ENCODE measurements at regions not wholly inside any gene's neighbourhood (a gene's known extent, or its start where the extent isn't known, plus 50 kb on each side); places are given as distances from the start of the nearest gene placed in this dataset.
A peak's percentile ranks its signal among the peaks of the same experiment; 100 is the strongest.

DNA sequence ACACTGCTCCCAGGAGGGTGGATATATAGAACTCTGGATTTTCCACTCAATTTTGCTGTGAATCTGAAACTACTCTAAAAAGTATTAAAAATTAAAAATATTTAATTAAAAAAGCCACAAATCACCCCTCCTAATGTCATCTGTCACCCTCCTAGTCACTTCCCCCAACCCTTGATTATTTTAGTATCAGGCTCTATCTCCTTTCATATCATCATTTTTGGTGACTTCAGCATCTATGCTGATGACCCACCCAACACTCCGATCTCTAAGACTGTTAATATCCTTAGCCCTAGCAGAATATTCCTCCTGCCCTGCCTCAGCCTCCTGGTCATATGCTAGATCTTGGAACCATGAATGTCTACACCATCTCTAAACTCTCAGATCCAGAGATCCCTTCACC is 128.3 kb upstream of the SLC1A4 start:
- peaks cover 14 to 89% (median 39%) of the 10 kb centered on the region in 4 experiments for H3K4me1 ChIP-seq (ENCODE audit: control extremely low read depth in 1 of 4, control insufficient read depth in 4 of 4, insufficient read depth in 4 of 4, low read length in 3 of 4)
- no peak for DNase-seq
- 86% methylated on average over 1 of the region's 1 CpG for WGBS (ENCODE audit: insufficient coverage)

DNA sequence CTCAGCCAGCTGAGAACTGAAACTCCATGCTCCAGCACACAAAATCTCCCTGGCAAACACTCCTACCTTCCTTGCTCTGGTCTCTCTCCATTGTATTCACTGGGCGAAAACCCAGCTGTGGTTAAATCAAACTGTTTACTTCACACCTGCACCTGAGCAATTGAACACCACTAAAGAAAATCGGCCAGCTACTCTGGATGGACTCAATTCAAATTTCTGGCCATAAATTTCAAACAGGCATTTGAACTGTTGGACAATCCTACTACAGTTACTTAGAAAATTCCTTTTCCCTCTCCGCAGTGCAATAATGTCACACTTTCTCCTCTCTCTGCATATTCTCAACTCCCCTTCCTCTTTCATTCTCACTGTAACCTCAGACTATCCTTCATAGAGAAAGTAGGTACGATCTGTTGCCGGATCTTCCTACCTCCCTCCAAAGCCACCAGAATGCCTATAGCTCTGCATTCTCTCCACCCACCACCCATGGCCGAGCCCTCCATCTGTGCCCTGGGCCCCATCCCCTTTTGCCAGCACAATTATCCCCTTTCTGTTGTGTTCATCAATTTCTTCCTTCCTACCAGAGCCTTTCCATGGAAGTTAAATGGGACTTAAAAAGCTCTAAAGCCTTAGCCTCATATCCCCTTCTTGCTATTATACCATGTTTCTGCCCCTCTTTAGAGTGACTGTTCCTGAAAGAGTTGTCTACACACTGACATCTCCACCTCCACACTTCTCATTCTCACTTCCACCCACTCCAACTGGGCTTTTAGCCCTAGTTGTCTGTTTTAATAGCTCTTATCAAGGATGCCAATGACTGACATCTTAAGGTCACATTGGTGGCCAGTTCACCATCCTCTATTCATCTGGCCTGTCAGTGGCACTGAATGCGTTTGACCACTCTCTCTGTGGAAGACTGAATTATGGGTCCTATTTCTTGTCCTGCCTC is 127.5 kb upstream of the SLC1A4 start:
- ChIA-PET POLR2A (interaction anchor here (0.6 kb wide), 1 partner anchor 42 kb away, joined by 3 read pairs; no protein-coding TSS in a partner anchor), CTCF (interaction anchor here (1.2 to 3.1 kb wide), 7 partner anchors 11 to 275 kb away, joined by 3 to 10 read pairs (median 5); no protein-coding TSS in a partner anchor)
- Histone ChIP-seq H3K36me3 (ENCODE audit: control insufficient read depth in 4 of 4, insufficient read depth in 4 of 4, low read length in 3 of 4) (no peaks in the 10 kb centered on the region), H3K27me3 (replicated peaks in 2 of 5; ENCODE audit: control insufficient read depth in 4 of 5, insufficient read depth in 5 of 5, low read length in 4 of 5) (no peaks in the 10 kb centered on the region), H3K4me1 (ENCODE audit: control extremely low read depth in 1 of 4, control insufficient read depth in 4 of 4, insufficient read depth in 4 of 4, low read length in 3 of 4) (peaks cover 14 to 88% (median 40%) of the 10 kb centered on the region in 4 experiments), H3K9me3 (ENCODE audit: control extremely low read depth in 1 of 5, control insufficient read depth in 4 of 5, insufficient read depth in 2 of 5, low read depth in 1 of 5, low read length in 4 of 5) (no peaks in the 10 kb centered on the region), H3K4me3 (ENCODE audit: control insufficient read depth in 1 of 7, extremely low read depth in 1 of 7, insufficient read depth in 4 of 7, low read depth in 2 of 7, low read length in 6 of 7) (no peak overlapping the region), H3K27ac (ENCODE audit: insufficient read depth in 1 of 2, low read depth in 1 of 2, low read length in 2 of 2, poor library complexity in 1 of 2, severe bottlenecking in 2 of 2) (peak overlapping the region in 1 of 2 experiments; percentile 11)
- DNase-seq: no peak
- WGBS (ENCODE audit: insufficient coverage): 91% methylated on average over 6 of the region's 7 CpGs

More for the DNA sequence above, 128.3 kb upstream of the SLC1A4 start:
- Histone ChIP-seq H3K36me3 (ENCODE audit: control insufficient read depth in 4 of 4, insufficient read depth in 4 of 4, low read length in 3 of 4) (no peaks in the 10 kb centered on the region), H3K27me3 (replicated peaks in 2 of 5; ENCODE audit: control insufficient read depth in 4 of 5, insufficient read depth in 5 of 5, low read length in 4 of 5) (no peaks in the 10 kb centered on the region), H3K4me3 (ENCODE audit: control insufficient read depth in 1 of 7, extremely low read depth in 1 of 7, insufficient read depth in 4 of 7, low read depth in 2 of 7, low read length in 6 of 7) (no peak overlapping the region), H3K27ac (ENCODE audit: insufficient read depth in 1 of 2, low read depth in 1 of 2, low read length in 2 of 2, poor library complexity in 1 of 2, severe bottlenecking in 2 of 2) (no peak overlapping the region), H3K9me3 (ENCODE audit: control extremely low read depth in 1 of 5, control insufficient read depth in 4 of 5, insufficient read depth in 2 of 5, low read depth in 1 of 5, low read length in 4 of 5) (no peaks in the 10 kb centered on the region)
- POLR2A ChIA-PET: no interaction called here
- CTCF ChIA-PET: interaction anchor here (0.9 to 2.8 kb wide), 6 partner anchors 41 to 275 kb away, joined by 3 to 9 read pairs (median 3); no protein-coding TSS in a partner anchor

DNA sequence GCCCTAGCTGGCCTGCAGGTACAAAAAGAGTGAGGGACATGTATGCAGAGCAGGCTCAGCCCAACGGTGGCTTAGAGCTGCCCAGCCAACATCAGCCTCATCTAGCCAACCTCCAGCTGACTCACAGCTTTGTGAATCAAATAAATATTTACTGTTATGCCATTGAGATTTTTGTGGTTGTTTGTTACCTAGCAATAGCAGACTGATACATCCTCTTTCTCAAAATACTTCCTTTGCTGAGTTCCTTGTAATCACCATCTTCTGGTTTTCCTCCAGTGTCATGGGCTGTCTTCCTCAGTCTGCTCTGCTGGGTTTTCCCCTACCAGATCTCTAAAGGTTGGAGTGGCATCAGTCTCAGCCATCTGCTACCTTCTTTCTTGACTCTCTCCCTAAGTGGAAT is 126.6 kb upstream of the SLC1A4 start:
- peak overlapping the region in 1 of 2 experiments; percentile 11 for H3K27ac ChIP-seq (ENCODE audit: insufficient read depth in 1 of 2, low read depth in 1 of 2, low read length in 2 of 2, poor library complexity in 1 of 2, severe bottlenecking in 2 of 2)
- H3K27me3 ChIP-seq (replicated peaks in 2 of 5; ENCODE audit: control insufficient read depth in 4 of 5, insufficient read depth in 5 of 5, low read length in 4 of 5): no peaks in the 10 kb centered on the region
- DNase-seq: peak in 2 of 3 donors; percentile 72 to 77
- no peaks in the 10 kb centered on the region for H3K36me3 ChIP-seq (ENCODE audit: control insufficient read depth in 4 of 4, insufficient read depth in 4 of 4, low read length in 3 of 4)
- WGBS (ENCODE audit: insufficient coverage): no CpG with 5 or more reads among the region's 1 CpG
- ChIA-PET CTCF (interaction anchor here (1.3 to 3.1 kb wide), 8 partner anchors 12 to 276 kb away, joined by 4 to 10 read pairs (median 8); no protein-coding TSS in a partner anchor), POLR2A (interaction anchor here (0.6 kb wide), 1 partner anchor 42 kb away, joined by 3 read pairs; no protein-coding TSS in a partner anchor)
- H3K4me1 ChIP-seq (ENCODE audit: control extremely low read depth in 1 of 4, control insufficient read depth in 4 of 4, insufficient read depth in 4 of 4, low read length in 3 of 4): peaks cover 14 to 79% (median 40%) of the 10 kb centered on the region in 4 experiments
- no peak overlapping the region for H3K4me3 ChIP-seq (ENCODE audit: control insufficient read depth in 1 of 7, extremely low read depth in 1 of 7, insufficient read depth in 4 of 7, low read depth in 2 of 7, low read length in 6 of 7)
- H3K9me3 ChIP-seq (ENCODE audit: control extremely low read depth in 1 of 5, control insufficient read depth in 4 of 5, insufficient read depth in 2 of 5, low read depth in 1 of 5, low read length in 4 of 5): no peaks in the 10 kb centered on the region

DNA sequence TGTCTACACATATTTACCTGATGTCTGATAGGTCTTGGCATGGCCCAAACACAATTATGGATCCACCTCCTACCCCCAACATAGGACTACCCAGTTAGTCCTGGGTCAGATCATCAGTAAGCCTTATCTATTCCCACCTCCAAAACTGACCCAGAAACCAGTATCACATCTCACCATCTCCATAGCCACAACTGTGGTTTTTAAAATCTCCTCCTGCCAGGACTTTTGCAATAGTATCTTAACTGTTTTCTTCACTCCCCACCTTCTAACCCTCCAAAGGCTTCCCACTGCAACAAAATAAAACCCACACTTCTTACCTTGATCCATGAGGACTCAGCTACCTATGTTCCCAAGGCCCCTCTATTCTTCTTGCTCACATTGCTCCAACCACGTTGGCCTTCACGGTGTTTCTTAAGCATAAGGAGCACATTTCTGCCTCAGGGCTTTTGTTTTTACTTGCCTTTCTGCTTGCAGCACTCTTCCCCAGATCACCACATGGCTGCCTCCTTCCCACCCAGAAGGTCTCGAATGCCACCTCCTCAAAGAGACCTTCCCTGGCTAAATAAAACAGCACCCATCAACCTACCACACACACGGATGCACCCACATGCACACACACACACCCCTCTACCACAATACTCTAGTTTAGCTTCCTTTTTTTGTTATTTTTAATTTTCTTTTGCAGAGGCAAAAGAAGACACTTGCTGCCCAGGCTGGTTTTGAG is 125.9 kb upstream of the SLC1A4 start:
- CTCF ChIA-PET: interaction anchor here (1.0 to 3.1 kb wide), 5 partner anchors 31 to 277 kb away, joined by 3 to 10 read pairs (median 9); no protein-coding TSS in a partner anchor
- Histone ChIP-seq H3K4me1 (ENCODE audit: control extremely low read depth in 1 of 4, control insufficient read depth in 4 of 4, insufficient read depth in 4 of 4, low read length in 3 of 4) (peaks cover 14 to 72% (median 39%) of the 10 kb centered on the region in 4 experiments), H3K9me3 (ENCODE audit: control extremely low read depth in 1 of 5, control insufficient read depth in 4 of 5, insufficient read depth in 2 of 5, low read depth in 1 of 5, low read length in 4 of 5) (no peaks in the 10 kb centered on the region), H3K27ac (ENCODE audit: insufficient read depth in 1 of 2, low read depth in 1 of 2, low read length in 2 of 2, poor library complexity in 1 of 2, severe bottlenecking in 2 of 2) (no peak overlapping the region), H3K36me3 (ENCODE audit: control insufficient read depth in 4 of 4, insufficient read depth in 4 of 4, low read length in 3 of 4) (no peaks in the 10 kb centered on the region), H3K27me3 (replicated peaks in 2 of 5; ENCODE audit: control insufficient read depth in 4 of 5, insufficient read depth in 5 of 5, low read length in 4 of 5) (no peaks in the 10 kb centered on the region), H3K4me3 (ENCODE audit: control insufficient read depth in 1 of 7, extremely low read depth in 1 of 7, insufficient read depth in 4 of 7, low read depth in 2 of 7, low read length in 6 of 7) (no peak overlapping the region)
- 94% methylated on average over 2 of the region's 4 CpGs for WGBS (ENCODE audit: insufficient coverage)
- POLR2A ChIA-PET: no interaction called here
- peak in 2 of 3 donors; percentile 12 to 30 for DNase-seq

DNA sequence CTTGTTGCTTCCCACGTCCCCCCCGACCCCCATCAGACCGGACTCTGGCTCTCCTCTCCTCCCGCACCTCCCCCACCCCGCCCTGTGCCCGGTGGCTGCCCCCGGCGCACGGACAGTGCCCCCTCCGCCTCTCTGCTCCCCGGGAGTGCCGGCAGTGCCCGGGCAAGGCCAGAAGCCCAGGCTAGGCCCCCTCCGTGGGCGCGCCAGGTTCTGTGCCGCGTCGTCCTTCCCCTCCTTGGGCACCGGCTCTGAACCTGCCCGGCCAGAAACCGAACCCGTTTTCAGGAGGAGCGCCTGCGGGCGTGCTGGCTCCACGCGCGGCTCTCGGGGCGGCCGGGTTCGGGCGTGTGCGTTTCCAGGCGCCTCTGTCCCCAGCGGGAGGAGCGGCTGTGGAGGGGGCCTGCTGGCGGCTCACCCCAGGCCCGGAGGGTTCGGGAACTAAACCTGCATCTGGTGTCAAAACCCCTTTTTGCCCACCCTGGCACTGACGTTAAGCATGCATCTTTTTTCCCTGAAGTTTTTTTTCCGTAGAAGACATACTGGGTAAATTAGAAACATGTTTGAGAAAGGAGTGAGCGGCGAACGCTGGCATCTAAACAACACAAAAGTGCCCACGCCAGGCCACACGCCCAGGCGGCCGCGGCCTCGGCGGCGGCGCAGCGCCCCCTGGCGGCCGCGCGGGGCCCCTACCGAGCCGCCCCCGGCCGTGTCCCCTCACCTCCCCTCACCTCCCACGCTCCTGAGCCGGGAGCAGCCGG is 123.9 kb upstream of the SLC1A4 start:
- POLR2A ChIA-PET: interaction anchor here (0.6 to 0.7 kb wide), 2 partner anchors 209 to 364 kb away, joined by 3 read pairs; no protein-coding TSS in a partner anchor
- DNase-seq: peak; percentile 61 to 84 (median 82)
- peaks cover 10 to 52% (median 23%) of the 10 kb centered on the region in 4 experiments for H3K4me1 ChIP-seq (ENCODE audit: control extremely low read depth in 1 of 4, control insufficient read depth in 4 of 4, insufficient read depth in 4 of 4, low read length in 3 of 4)
- peak overlapping the region in 1 of 2 experiments; percentile 65 for H3K27ac ChIP-seq (ENCODE audit: insufficient read depth in 1 of 2, low read depth in 1 of 2, low read length in 2 of 2, poor library complexity in 1 of 2, severe bottlenecking in 2 of 2)
- no peaks in the 10 kb centered on the region for H3K27me3 ChIP-seq (replicated peaks in 2 of 5; ENCODE audit: control insufficient read depth in 4 of 5, insufficient read depth in 5 of 5, low read length in 4 of 5)
- H3K4me3 ChIP-seq (ENCODE audit: control insufficient read depth in 1 of 7, extremely low read depth in 1 of 7, insufficient read depth in 4 of 7, low read depth in 2 of 7, low read length in 6 of 7): peak overlapping the region; percentile 42 to 83 (median 75)
- H3K9me3 ChIP-seq (ENCODE audit: control extremely low read depth in 1 of 5, control insufficient read depth in 4 of 5, insufficient read depth in 2 of 5, low read depth in 1 of 5, low read length in 4 of 5): no peaks in the 10 kb centered on the region
- CTCF ChIA-PET: interaction anchor here (0.7 to 3.1 kb wide), 13 partner anchors 8 to 293 kb away, joined by 3 to 10 read pairs (median 4); no protein-coding TSS in a partner anchor
- H3K36me3 ChIP-seq (ENCODE audit: control insufficient read depth in 4 of 4, insufficient read depth in 4 of 4, low read length in 3 of 4): no peaks in the 10 kb centered on the region
- WGBS (ENCODE audit: insufficient coverage): 0% methylated on average over 44 of the region's 67 CpGs

DNA sequence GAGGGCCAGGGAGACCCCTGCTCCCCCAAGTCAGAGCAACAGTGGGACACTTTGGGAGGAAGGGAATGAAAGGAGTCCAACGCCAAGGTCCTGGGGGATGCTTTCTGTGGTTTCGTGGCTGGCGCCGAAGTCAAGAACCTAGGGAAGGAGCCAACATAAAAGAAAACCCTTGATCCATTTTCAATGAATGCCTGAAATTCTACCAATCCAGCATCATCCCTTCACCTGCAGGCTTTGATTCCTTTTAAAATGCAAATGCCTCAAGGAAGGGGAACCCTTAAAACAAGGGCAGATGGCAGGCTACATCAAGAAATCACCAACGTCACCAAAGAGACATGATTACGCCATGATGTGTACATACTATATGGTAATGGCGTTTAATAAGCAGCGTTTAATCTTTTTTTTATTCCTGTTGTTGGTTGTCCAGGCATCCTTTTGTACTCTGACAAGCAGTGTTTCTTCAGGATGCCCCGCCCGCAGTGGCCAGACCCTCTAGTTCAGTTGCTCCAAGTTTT is 123.3 kb upstream of the SLC1A4 start:
- H3K4me3 ChIP-seq (ENCODE audit: control insufficient read depth in 1 of 7, extremely low read depth in 1 of 7, insufficient read depth in 4 of 7, low read depth in 2 of 7, low read length in 6 of 7): peak overlapping the region in 3 of 7 experiments; percentile 75 to 83 (median 79)
- peaks cover 7 to 47% (median 19%) of the 10 kb centered on the region in 4 experiments for H3K4me1 ChIP-seq (ENCODE audit: control extremely low read depth in 1 of 4, control insufficient read depth in 4 of 4, insufficient read depth in 4 of 4, low read length in 3 of 4)
- H3K9me3 ChIP-seq (ENCODE audit: control extremely low read depth in 1 of 5, control insufficient read depth in 4 of 5, insufficient read depth in 2 of 5, low read depth in 1 of 5, low read length in 4 of 5): no peaks in the 10 kb centered on the region
- CTCF ChIA-PET: interaction anchor here (1.2 to 3.6 kb wide), 3 partner anchors 13 to 279 kb away, joined by 6 to 16 read pairs (median 11); no protein-coding TSS in a partner anchor
- 86% methylated on average over 5 of the region's 10 CpGs for WGBS (ENCODE audit: insufficient coverage)
- H3K27me3 ChIP-seq (replicated peaks in 2 of 5; ENCODE audit: control insufficient read depth in 4 of 5, insufficient read depth in 5 of 5, low read length in 4 of 5): no peaks in the 10 kb centered on the region
- no peak overlapping the region for H3K27ac ChIP-seq (ENCODE audit: insufficient read depth in 1 of 2, low read depth in 1 of 2, low read length in 2 of 2, poor library complexity in 1 of 2, severe bottlenecking in 2 of 2)
- DNase-seq: peak in 1 of 3 donors; percentile 21
- POLR2A ChIA-PET: no interaction called here
- no peaks in the 10 kb centered on the region for H3K36me3 ChIP-seq (ENCODE audit: control insufficient read depth in 4 of 4, insufficient read depth in 4 of 4, low read length in 3 of 4)
